GM18498 (cell line): ENCODE measurements at regions not wholly inside any gene's neighbourhood (a gene's known extent, or its start where the extent isn't known, plus 50 kb on each side); places are given as distances from the start of the nearest gene placed in this dataset.
"Not testable (repeated sequence)": the region's sequence is repeated elsewhere in the genome, so short reads cannot be mapped to it uniquely, and the experiment has no call there.

Experiments used
- ATAC-seq: cut with Tn5 transposase; IDR thresholded peaks from one replicate; pipeline ENCODE4 v1.9.1; 2021; ENCODE audit warnings: mild to moderate bottlenecking, moderate library complexity; ENCODE audit not compliant: unreplicated experiment

- no peak for ATAC-seq
Measured at GRCh38 chr11:91104237-91104636, 881.4 kb upstream of the CHORDC1 start.

GRCh38 chr11:91100427-91100826, 877.6 kb upstream of the CHORDC1 start:
- ATAC-seq, result no peak

GRCh38 chr11:91097083-91097482, 874.2 kb upstream of the CHORDC1 start:
- no peak for ATAC-seq

- ATAC-seq, result no peak
Measured at GRCh38 chr11:91093141-91093540, 870.3 kb upstream of the CHORDC1 start.

- ATAC-seq, result no peak
Measured at GRCh38 chr11:91091563-91091962, 868.7 kb upstream of the CHORDC1 start.

GRCh38 chr11:91086028-91086427, 863.2 kb upstream of the CHORDC1 start:
- no peak for ATAC-seq

- no peak for ATAC-seq
Measured at GRCh38 chr11:91082255-91082654, 859.4 kb upstream of the CHORDC1 start.

GRCh38 chr11:91081440-91082043, 858.7 kb upstream of the CHORDC1 start:
- no peak for ATAC-seq

GRCh38 chr11:91078221-91078620, 855.4 kb upstream of the CHORDC1 start:
- ATAC-seq, result no peak

- ATAC-seq, result no peak
Measured at GRCh38 chr11:91075032-91075695, 852.3 kb upstream of the CHORDC1 start.

- no peak for ATAC-seq
Measured at GRCh38 chr11:91067666-91068065, 844.8 kb upstream of the CHORDC1 start.

- no peak for ATAC-seq
Measured at GRCh38 chr11:91066456-91067047, 843.7 kb upstream of the CHORDC1 start.

GRCh38 chr11:91063399-91063798, 840.5 kb upstream of the CHORDC1 start:
- not testable (repeated sequence) for ATAC-seq

GRCh38 chr11:91047882-91048281, 825.0 kb upstream of the CHORDC1 start:
- no peak for ATAC-seq

- ATAC-seq, result no peak
Measured at GRCh38 chr11:91046261-91046660, 823.4 kb upstream of the CHORDC1 start.

GRCh38 chr11:91041626-91042025, 818.8 kb upstream of the CHORDC1 start:
- ATAC-seq, result no peak

- ATAC-seq, result no peak
Measured at GRCh38 chr11:91023731-91024130, 800.9 kb upstream of the CHORDC1 start.

- no peak for ATAC-seq
Measured at GRCh38 chr11:91011503-91011902, 788.7 kb upstream of the CHORDC1 start.

GRCh38 chr11:91005458-91005857, 782.6 kb upstream of the CHORDC1 start:
- no peak for ATAC-seq

- no peak for ATAC-seq
Measured at GRCh38 chr11:90997241-90997640, 774.4 kb upstream of the CHORDC1 start.

GRCh38 chr11:90972159-90972558, 749.3 kb upstream of the CHORDC1 start:
- not testable (repeated sequence) for ATAC-seq

- ATAC-seq, result no peak
Measured at GRCh38 chr11:90947930-90948329, 725.1 kb upstream of the CHORDC1 start.
